Smooth muscle cell (in vitro differentiated cells): ENCODE measurements at regions not wholly inside any gene's neighbourhood (a gene's known extent, or its start where the extent isn't known, plus 50 kb on each side); places are given as distances from the start of the nearest gene placed in this dataset.

Source experiments
- DNase-seq: peaks from one replicate; lab custom pipeline; 2025; ENCODE audit not compliant: unreplicated experiment; lab: John Stamatoyannopoulos, UW
- H2AFZ ChIP-seq: fragments of 200-600 bp; sonication (generic); 2 replicates; pipeline ENCODE4 v1.6.0; 2016; ENCODE audit warnings: antibody characterized with exemption, low read depth, mild to moderate bottlenecking
- H3F3A ChIP-seq: fragments of 200-600 bp; sonication (generic); 2 replicates; pipeline ENCODE4 v1.6.0; 2017; ENCODE audit warnings: antibody characterized with exemption, low read depth
- H3K27ac ChIP-seq: fragments of 200-600 bp; sonication (generic); 2 replicates; pipeline ENCODE4 v1.5.1; 2016; ENCODE audit warnings: low read depth, mild to moderate bottlenecking
- H3K27me3 ChIP-seq: fragments of 200-600 bp; sonication (generic); 2 replicates; pipeline ENCODE4 v1.6.1; 2016; ENCODE audit warnings: low read depth, mild to moderate bottlenecking
- H3K36me3 ChIP-seq: fragments of 200-600 bp; sonication (generic); 2 replicates; pipeline ENCODE4 v1.5.1; 2016; ENCODE audit warnings: low read depth
- H3K4me1 ChIP-seq: fragments of 200-600 bp; sonication (generic); 2 replicates; pipeline ENCODE4 v1.5.1; 2016; ENCODE audit warnings: low read depth
- H3K4me2 ChIP-seq: fragments of 200-600 bp; sonication (generic); 2 replicates; pipeline ENCODE4 v1.6.0; 2016; ENCODE audit warnings: mild to moderate bottlenecking
- H3K4me3 ChIP-seq: fragments of 200-600 bp; sonication (generic); 2 replicates; pipeline ENCODE4 v1.5.1; 2016; ENCODE audit warnings: mild to moderate bottlenecking
- H3K79me2 ChIP-seq: fragments of 200-600 bp; sonication (generic); 2 replicates; pipeline ENCODE4 v1.6.0; 2016; ENCODE audit warnings: low read depth, mild to moderate bottlenecking
- H3K9ac ChIP-seq: fragments of 200-600 bp; sonication (generic); 2 replicates; pipeline ENCODE4 v1.6.0; 2016; ENCODE audit warnings: low read depth
- H3K9me3 ChIP-seq: fragments of 200-600 bp; sonication (generic); replicated peaks from 2 replicates; pipeline ENCODE4 v1.5.1; 2016; ENCODE audit warnings: low read depth
- H4K20me1 ChIP-seq: fragments of 200-600 bp; sonication (generic); 2 replicates; pipeline ENCODE4 v1.6.0; 2016; ENCODE audit warnings: low read depth
- CTCF ChIP-seq: fragments of 200-600 bp; sonication (generic); IDR thresholded peaks from 2 replicates; pipeline ENCODE4 v1.5.1; 2017; ENCODE audit warnings: borderline replicate concordance, mild to moderate bottlenecking, antibody characterized with exemption; ENCODE audit not compliant: insufficient read depth, poor library complexity, severe bottlenecking
- WGBS: methylation state at CpG from one replicate; pipeline ENCODE4 v1.1.7; 2016; ENCODE audit warnings: low lambda C conversion rate; 5-methylcytosine and 5-hydroxymethylcytosine counted together

- no peak for TF ChIP-seq CTCF
- DNase-seq: no peak
- Histone ChIP-seq H3K27ac (no peak overlapping the region), H3K9ac (no peak overlapping the region), H3K4me3 (no peak overlapping the region), H3K4me1 (no peaks in the 10 kb centered on the region), H3F3A (no peaks in the 10 kb centered on the region), H3K36me3 (no peaks in the 10 kb centered on the region), H3K4me2 (no peak overlapping the region), H3K27me3 (no peaks in the 10 kb centered on the region), H4K20me1 (no peaks in the 10 kb centered on the region), H3K9me3 (no peaks in the 10 kb centered on the region), H3K79me2 (no peaks in the 10 kb centered on the region), H2AFZ (peak overlapping the region; percentile 13)
- 72% methylated on average over 4 of the region's 4 CpGs for WGBS
Observed at GRCh38 chr2:147501968-147502367, 342.9 kb upstream of the ACVR2A start.

DNA sequence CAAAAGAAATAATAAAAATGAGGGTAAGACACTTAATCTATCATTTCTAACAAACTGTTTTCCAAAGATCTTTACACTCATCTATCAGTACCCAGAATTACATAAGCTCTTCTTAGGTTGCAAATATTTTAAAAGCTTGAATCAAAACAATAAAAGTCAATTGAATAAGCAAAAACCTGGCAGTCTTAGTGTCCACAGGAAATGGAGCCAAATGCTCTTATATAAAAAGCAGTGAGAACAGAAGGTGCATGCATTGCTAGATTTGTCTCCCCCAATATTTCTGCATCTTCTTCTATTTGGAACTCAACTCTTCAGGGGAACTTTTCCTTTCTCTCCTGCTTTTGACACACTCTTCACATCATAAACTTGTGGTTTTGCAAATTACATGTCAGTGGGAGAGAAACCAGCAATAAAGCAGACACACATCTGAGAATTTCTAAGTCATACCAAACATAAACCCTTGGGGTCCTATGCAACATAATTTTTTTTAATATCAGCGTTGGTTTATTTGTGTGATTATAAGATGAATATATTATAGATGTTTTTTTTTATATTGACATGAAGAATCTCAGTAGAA, 343.9 kb upstream of the ACVR2A start:
- WGBS: 78% methylated on average over 1 of the region's 1 CpG
- TF ChIP-seq CTCF: no peak
- H3F3A ChIP-seq: no peaks in the 10 kb centered on the region

DNA sequence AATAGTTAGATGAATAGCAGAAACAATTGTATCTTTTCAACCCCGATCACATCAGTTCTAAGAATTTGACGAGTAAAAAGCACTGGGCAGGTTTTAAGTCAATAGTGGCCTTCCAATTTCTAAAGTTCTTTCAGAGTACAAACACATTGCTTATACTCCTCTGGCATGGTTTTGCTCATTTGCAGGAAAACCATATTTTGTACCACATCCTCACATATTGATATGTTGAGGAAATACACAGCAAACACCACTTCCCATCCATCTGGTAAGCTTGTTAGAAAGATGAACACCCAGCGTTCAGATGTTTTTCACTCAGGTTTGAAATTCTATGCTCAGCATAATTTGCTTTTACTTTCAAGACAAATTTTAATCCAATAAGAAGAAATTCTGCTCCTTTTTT, 344.6 kb upstream of the ACVR2A start:
- H3K36me3 ChIP-seq: no peaks in the 10 kb centered on the region
- WGBS: 93% methylated on average over 3 of the region's 3 CpGs
- H3K4me2 ChIP-seq: no peak overlapping the region
- H3F3A ChIP-seq: no peaks in the 10 kb centered on the region
- no peak overlapping the region for H3K27ac ChIP-seq
- H3K4me1 ChIP-seq: no peaks in the 10 kb centered on the region
- H3K9me3 ChIP-seq: no peaks in the 10 kb centered on the region
- no peak for TF ChIP-seq CTCF
- no peaks in the 10 kb centered on the region for H3K79me2 ChIP-seq
- H3K4me3 ChIP-seq: no peak overlapping the region
- no peak overlapping the region for H2AFZ ChIP-seq
- no peak overlapping the region for H3K9ac ChIP-seq
- no peaks in the 10 kb centered on the region for H3K27me3 ChIP-seq
- H4K20me1 ChIP-seq: no peaks in the 10 kb centered on the region
- DNase-seq: no peak

More for the DNA sequence above, 343.9 kb upstream of the ACVR2A start:
- Histone ChIP-seq H3K79me2 (no peaks in the 10 kb centered on the region), H2AFZ (no peak overlapping the region), H3K4me3 (no peak overlapping the region), H4K20me1 (no peaks in the 10 kb centered on the region), H3K9ac (no peak overlapping the region), H3K36me3 (no peaks in the 10 kb centered on the region), H3K9me3 (no peaks in the 10 kb centered on the region), H3K4me1 (no peaks in the 10 kb centered on the region), H3K4me2 (no peak overlapping the region), H3K27ac (no peak overlapping the region), H3K27me3 (no peaks in the 10 kb centered on the region)
- DNase-seq: no peak

- H4K20me1 ChIP-seq: no peaks in the 10 kb centered on the region
- H2AFZ ChIP-seq: no peak overlapping the region
- H3K9ac ChIP-seq: no peak overlapping the region
- no peaks in the 10 kb centered on the region for H3K36me3 ChIP-seq
- 95% methylated on average over 2 of the region's 2 CpGs for WGBS
- DNase-seq: no peak
- H3K4me1 ChIP-seq: no peaks in the 10 kb centered on the region
- H3K4me2 ChIP-seq: no peak overlapping the region
- H3K79me2 ChIP-seq: no peaks in the 10 kb centered on the region
- TF ChIP-seq CTCF: no peak
- no peaks in the 10 kb centered on the region for H3K27me3 ChIP-seq
- no peaks in the 10 kb centered on the region for H3K9me3 ChIP-seq
- H3K4me3 ChIP-seq: no peak overlapping the region
- H3F3A ChIP-seq: no peaks in the 10 kb centered on the region
- no peak overlapping the region for H3K27ac ChIP-seq
Observed at GRCh38 chr2:147499785-147500184, 345.0 kb upstream of the ACVR2A start.
